ENCODE measurements at regions not wholly inside any gene's neighbourhood (a gene's known extent, or its start where the extent isn't known, plus 50 kb on each side); places are given as distances from the start of the nearest gene placed in this dataset.

DNA sequence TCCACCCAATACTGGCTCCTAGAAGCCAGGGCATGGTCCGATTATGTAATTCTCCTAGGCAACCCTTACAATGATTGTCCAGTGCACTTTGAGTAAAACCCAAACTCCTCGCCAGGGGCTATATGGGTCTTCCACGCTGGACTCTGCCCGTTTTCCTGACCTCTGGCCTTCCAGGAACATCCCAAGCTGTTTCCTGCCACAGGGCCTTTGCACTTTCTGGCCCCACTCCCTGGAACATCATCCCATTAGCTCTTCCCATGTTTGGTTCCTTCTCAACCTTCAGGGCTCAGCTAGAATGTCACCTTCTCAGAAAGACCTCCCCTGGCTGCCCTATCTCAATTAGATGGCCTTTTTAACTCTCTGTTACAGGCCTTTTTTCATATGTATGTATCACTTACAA is 85.4 kb downstream of the IRF2BPL start:
- TF ChIP-seq POLR2AphosphoS5 (IDR thresholded peaks at IDR 0.05) = no peak
- TF ChIP-seq CTCF (IDR thresholded peaks at IDR 0.05) = no peak
